ENCODE measurements at regions not wholly inside any gene's neighbourhood (a gene's known extent, or its start where the extent isn't known, plus 50 kb on each side); places are given as distances from the start of the nearest gene placed in this dataset.
"Not testable (repeated sequence)": the region's sequence is repeated elsewhere in the genome, so short reads cannot be mapped to it uniquely, and the experiment has no call there.

DNA sequence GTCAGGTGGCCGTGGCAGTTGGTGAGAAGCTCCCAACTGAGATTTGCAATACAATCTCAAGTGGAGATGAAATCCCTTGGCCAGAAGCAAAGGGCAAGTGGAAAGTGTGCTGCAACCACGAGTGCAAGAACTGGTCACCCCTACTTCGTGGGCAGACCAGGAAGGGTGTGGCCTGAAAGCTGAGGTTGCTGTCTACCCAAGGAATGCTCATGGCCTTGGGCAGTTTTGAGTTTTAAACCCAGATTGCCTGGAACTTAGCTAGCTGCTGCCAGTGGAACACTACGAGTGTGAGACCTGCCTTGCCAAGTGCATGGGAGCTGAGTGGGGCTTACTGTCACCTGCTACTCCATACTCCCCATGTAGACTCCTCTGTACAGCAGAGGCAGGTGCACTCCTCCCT lies 113.3 kb upstream of the FAT3 start:
- DNase-seq (ENCODE audit: low spot score): peak; percentile 3

DNA sequence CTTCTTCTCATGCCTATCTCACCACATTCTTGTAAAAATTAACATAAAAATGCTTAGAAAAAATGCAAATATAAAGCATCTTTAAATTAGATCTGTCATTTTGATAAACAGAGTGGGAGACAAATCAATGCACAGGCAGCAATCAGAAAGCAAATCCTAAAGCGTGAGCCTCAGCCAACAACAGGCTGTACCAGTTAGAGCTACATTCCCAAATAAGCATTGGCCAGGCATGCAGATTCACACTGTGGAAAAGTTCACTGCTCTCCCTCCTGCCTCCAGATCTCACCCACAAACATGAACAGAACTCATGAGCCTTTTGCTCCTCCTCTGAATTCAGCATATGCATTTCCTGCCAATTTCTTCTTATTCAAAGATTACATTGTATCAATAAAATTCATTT lies 115.2 kb upstream of the FAT3 start:
- no peak for DNase-seq (ENCODE audit: low spot score)

DNA sequence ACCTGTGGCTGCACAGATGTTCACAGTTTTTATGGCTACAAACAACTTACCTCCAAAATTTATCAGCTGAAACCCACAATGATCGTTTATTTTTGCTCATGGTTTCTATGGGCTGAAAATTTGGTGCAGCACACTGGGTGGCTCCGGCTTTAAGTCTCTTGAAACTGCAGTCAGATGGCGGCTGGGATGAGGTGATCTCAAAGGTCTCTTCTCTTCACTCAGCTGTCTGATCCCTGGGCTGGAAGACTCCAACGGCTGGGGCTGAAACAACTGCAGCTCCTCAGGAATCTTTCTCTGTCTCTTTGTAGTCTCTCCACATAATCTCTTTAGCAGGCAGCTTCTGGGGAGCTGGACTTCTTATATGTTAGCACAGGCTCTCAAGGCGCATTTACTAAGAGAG lies 117.3 kb upstream of the FAT3 start:
- no peak for DNase-seq (ENCODE audit: low spot score)

DNA sequence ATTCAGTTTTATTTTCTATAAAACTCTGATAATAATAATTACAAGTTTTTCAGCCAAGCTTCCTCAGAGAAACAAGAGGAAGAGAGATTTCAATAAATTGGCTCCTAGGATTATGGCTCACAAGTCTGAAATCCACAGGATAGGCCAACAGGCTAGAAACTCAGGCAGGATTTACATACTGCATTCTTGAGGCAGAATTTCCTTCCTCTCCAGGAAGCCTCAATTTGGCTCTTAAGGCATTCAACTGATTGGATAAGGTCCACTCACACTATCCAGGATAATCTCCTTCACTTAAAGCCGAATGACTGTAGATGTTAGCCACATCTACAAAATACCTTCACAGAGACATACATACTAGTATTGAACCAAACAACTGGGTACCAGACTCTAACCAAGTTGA lies 120.3 kb upstream of the FAT3 start:
- no peak for DNase-seq (ENCODE audit: low spot score)

DNA sequence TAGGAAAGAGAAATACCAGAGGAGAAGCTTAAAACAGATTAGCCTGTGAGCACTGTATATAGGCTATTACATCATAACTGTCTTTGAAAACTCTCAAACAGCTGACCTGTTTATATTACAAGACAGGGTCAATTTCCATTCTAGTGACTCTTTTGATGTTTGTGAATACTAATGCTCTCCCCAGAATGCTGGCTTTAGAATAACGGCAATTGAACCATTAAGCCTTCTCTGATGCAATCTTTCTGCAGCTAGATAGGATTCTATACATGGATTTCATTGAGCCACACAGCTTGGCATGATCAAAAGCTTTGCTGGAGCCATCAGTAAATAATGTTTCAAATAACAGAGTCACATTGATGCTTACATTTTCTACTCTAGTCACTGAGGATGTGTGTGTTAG lies 122.7 kb upstream of the FAT3 start:
- DNase-seq (ENCODE audit: low spot score): no peak

DNA sequence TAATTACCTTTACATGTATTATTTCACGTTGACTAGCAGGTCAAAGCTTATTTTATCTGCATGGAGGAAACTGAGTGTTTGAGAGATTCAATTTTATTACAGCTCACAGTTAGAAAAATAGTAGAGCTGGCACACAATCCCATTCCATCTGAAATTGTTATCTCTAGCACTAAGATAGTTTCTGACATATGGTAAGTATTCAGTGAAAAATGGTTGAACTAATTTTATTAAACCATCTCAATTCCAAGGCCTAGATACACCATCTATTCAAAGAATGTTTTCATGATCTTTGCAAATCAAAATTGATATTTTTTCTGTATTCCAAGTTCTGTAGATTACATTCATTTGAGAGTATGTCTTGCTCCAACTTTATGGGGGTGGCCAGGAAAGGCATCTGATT lies 125.4 kb upstream of the FAT3 start:
- no peak for DNase-seq (ENCODE audit: low spot score)

DNA sequence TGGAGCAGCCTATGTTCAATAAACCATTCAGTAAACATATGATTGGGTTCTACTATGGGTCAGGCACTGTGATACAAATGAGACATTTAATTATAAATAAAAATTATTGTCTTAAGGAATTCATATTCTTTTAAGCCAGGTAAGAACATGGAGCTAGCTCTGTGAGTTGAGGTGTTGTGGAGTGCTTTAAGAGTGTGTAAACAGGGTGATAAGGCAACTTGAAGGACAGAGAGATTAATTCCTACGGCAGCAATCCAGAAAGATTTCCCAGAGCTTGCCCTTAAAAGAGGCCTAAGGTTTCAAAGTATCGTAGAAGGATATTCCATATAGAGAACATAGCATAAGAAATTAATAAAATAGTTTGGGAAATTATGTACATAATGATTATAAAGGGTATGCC lies 126.4 kb upstream of the FAT3 start:
- DNase-seq (ENCODE audit: low spot score): no peak

DNA sequence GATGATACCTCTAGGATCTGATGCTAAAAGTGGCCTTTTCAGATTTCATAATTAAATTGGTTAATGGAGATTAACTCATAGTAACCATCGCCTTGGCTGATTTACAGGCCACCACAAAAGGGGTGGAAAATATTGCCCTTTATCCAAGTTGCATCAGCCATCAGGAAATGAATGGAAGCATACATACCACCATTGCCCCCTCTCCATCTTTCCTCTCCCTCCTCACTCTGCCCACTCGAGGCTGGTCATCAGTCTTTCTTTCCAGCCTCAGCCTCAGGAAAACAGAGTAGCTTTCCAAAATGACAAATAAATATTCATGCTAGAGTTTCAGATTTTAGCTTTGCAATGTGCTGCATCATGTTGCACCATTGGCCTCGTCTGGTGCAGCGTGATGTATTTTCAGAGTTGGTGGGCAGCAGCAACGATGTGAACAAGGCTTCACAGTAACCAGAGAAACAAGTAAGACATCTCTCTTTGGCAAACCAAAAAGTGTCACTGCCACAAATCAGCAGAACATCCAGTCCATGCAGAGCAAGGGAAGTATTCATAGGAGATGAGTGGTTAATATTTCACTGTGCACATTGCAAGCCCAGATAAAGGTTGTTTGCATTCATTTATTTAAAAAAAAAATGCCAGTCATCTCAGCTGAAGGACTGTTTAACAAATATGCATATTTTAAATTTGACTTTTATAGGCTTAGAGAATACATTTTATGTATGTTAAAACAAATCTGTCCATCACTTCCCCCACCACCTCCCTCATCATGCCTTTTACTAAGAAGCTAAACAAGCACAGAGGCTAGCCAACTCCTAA lies 136.7 kb upstream of the FAT3 start:
- no peak for DNase-seq (ENCODE audit: low spot score)

DNA sequence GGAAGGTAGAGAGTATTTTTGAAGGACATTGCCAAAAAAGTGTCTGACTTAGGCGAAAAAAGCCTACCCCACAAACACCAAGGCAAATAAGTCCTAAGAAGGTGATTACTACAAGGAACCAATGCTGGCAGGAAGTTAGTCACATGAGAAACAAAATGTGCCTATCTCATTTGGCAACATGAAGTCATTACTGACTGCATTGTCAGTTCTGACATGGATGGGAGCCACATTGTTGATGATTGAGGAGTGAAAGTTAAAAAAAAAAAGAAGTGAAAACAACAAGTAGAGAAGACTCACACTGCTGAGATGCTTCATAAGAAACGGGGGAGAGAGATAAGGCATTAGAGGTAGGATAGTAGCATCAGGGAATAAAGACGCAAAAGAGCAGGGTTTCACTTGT lies 141.5 kb upstream of the FAT3 start:
- peak; percentile 12 for DNase-seq (ENCODE audit: low spot score)

DNA sequence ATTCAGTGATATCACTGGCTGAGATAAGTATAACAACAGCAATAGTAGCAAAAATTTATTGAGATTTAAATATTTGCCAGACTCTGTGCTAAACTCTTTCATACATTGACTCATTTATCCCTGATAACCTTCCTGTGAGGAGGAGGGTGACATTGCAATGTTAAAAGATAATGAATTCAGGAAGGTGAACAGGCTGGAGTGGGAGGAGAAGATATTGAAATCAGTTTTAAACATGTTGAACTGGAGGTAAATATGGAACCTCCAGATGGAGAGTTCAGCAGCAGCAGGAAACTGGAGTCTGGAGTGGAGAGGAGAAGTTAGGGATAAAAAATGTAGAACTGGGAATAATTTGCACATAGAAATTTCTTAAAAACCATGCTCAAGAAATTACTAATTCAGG lies 142.0 kb upstream of the FAT3 start:
- DNase-seq (ENCODE audit: low spot score): no peak

DNA sequence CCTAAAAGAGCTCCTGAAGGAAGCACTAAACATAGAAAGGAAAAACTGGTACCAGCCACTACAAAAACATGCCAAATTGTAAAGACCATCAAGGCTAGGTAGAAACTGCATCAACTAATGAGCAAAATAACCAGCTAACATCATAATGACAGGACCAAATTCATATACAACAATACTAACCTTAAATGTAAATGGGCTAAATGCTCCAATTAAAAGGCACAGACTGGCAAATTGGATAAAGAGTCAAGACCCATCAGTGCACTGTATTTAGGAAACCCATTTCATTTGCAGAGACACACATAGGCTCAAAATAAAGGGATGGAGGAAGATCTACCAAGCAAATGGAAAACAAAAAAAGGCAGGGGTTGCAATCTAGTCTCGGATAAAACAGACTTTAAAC lies 150.1 kb upstream of the FAT3 start:
- DNase-seq (ENCODE audit: low spot score): not testable (repeated sequence)

DNA sequence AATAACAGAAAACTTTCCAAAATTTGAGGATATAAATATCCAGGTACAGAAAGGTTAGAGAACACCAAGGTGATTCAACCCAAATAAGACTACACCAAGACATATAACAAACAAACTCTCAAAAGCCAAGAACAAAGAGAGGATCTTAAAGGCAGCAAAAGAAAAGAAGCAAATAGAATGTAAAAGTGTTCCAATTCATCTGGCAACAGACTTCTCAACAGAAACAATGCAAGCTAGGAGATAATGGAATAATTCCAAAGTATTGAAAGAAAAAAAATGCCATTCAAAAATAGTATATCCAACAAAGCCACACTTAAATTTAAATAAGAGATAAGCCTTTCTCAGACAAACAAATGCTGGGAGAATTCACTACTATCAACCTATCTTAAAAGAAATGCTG lies 153.0 kb upstream of the FAT3 start:
- no peak for DNase-seq (ENCODE audit: low spot score)

DNA sequence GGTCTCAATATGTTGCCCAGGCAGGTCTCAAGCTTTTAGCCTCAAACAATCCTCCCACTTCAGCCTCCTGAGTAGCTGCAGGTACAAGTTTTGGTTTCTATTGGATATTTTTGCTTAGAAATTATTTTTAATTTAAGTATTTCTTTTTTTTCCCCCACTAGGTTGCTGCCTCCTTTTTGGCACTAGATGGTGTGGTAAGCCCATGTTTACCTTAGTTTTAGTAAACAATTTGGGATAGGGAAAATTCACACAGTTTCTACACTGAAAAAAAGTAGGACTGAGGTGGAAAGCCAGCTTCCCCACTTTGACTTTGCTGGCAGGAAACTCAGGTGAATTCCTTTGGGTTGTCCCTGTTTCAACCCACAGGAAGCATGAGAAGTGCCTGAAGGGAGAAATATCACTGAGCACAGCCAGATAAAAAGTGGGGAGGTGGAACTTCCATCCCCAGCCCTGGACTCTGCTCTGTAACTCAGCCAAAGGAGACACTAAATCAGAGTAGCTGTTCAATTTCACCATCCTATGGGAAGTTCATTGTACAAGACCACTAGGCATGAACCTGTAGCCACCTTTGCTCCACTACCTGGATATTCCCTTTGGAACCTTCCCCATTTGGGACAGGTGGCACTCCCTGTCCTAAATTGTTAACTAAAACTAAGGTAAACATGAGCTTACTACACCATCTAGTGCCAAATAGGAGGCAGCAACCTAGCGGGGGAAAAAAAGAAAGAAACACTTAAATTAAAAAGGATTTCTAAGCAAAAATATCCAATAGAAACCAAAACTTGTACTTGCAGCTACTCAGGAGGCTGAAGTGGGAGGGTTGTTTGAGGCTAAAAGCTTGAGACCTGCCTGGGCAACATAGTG lies 154.4 kb upstream of the FAT3 start:
- no peak for DNase-seq (ENCODE audit: low spot score)

DNA sequence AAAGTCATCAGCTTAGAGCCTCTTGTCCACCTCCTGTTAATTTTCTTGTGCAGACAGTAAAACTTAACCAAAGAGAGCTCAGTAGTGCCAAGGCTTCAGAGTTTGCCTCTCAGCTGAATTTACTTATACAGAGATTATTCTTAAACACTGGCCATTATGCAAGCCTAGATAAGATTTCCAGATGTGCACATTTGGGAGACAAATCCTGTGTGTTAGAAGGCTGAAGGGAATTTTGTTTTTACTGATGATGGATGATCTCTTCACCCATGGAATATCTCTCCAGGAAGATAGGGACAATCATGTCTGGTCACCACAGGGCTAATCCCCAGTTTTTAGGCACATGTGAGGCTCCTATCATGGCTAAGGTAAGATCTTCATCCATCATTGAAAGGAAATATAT lies 157.6 kb upstream of the FAT3 start:
- DNase-seq (ENCODE audit: low spot score): no peak

DNA sequence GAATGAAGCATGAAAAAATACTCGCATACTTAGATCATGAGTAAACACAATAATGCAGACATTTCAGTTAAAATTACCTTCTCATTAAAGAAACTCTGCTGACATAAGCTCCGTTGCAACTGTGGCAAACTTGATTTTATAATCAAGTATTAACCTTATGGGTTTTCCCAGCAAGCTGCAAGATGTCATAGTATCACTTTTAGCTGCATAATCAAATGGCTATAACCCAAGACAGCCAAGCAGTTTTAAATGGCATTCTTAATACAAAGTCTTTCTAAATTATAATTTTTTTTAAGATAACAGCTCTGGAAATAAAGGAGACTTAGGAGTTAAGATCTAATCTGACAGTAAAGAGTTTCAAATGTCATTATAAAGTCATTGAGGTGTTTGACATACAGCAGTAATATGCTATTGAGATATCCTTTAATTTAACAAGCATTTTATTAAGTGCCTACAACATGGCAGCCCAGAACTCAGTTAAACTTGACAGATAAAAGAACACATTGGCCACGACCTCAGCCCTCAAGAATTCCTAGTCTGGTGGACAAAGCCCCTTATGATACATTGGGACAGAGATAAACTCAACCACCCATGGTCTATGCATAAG lies 163.1 kb upstream of the FAT3 start:
- no peak for DNase-seq (ENCODE audit: low spot score)

DNA sequence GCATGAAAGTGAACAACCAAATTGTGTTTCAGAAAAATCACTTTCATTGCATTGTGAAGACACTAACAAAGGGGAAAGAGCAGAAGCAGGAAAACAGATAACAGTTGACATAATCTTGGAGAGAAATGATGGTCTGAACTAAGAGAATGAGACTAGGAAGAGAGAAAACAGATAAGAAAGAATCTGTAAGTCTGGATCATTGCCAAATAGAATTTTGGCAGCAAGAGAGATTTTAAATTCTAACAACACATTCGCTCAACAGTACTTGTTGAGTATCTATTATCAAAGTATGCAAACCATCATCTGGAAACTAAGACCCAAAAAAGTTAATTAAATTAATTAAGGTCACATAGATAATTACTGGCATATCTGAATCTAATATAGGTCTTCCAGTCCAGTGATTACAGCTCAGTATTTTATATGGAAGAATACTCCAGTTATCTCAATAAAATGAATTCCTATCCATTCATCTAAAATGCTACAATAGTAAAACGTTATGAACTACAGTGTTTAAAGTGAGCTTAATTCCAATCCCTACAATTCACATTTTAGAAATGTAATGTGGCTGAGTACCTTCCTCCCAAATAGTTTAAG lies 166.7 kb upstream of the FAT3 start:
- DNase-seq (ENCODE audit: low spot score): no peak

DNA sequence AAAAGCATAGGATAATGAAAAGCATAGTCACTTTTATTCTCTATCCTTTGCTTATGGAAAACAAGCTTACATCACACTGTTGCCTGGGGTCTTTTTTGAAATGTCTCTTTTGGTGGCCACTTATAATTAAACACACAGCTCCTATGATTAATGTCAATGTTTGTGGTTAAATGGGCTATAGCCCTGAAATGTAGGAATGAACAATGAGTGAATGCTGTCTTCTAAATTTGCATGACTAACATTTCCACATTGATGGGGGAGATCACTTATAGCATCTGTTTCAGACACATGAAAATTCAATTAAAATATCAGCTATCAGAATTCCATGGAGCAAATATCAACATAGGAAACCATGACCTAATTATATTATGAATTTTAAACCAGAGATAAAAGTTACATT lies 171.4 kb upstream of the FAT3 start:
- DNase-seq (ENCODE audit: low spot score): peak; percentile 20

DNA sequence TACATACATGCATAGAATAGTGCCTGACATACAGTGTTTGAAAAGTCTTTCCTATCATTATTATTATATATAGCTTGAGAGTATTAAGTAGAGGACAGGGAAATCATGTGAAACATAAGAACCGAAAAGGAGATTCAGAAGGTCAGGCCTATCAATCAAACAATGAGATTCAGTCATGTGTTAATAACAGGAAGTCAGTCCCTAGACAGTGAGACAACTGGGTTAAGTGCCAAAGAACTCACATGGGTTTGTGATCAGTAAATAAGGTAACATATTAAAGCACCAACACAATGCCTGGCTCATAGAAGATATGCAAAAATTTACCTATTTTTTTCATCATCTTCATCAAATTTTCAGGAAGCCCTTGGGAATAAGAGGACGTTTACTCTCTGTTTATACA lies 174.3 kb upstream of the FAT3 start:
- DNase-seq (ENCODE audit: low spot score): peak; percentile 81

DNA sequence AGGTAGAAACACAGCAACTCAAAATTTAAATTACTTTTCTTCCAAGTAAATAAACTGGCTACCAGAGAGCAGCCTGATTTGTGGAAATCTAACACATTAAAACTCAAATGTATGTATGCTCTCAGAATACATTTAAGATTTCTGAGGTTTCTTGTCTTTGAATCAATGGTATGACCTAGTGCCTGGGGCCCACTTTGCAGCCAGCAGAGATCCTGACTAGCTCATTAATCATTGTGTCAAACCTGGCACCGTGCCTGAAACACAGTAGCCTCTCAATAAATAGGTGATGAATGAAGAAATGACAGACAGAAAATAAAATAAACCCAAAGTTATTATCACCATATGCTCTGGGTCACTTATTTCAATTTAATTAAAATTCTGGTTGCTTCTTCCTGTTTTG lies 176.2 kb upstream of the FAT3 start:
- DNase-seq (ENCODE audit: low spot score): peak; percentile 84

DNA sequence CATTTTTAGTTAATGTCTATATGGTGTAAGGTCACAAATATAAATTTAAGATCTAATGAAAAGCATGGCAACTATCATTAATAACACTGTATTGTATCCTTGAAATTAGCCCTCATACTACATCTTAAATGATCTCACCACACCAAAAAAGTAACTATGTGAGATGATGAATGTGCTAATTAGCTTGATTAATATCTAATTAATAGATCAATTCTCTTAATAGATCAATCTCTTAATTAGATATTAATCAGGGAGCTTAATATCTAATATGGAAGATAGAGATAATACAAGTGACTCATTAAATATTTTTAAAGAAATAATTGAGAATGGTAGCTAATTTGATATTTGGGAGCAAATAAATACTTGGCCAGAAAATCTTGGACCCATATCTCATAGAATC lies 178.5 kb upstream of the FAT3 start:
- DNase-seq (ENCODE audit: low spot score): no peak

DNA sequence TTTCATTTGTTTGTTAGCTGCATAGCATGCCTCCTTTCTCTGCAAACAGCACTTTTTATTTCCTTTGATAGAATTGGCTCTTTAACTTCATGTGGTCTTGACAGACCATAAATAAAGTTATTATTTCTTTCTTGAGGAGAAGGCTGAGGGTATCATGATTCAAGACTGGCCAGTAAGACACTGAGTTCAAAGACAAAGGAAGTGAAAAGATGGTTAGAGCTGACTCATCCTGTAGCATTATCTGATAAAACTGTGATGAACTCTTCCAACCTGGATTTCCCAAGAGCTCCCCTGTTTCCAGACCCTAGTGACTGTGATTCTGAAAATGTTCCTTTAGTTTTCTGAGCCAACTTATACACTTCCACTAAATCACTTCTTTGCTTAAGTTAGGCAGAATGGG lies 179.3 kb upstream of the FAT3 start:
- DNase-seq (ENCODE audit: low spot score): peak; percentile 13

DNA sequence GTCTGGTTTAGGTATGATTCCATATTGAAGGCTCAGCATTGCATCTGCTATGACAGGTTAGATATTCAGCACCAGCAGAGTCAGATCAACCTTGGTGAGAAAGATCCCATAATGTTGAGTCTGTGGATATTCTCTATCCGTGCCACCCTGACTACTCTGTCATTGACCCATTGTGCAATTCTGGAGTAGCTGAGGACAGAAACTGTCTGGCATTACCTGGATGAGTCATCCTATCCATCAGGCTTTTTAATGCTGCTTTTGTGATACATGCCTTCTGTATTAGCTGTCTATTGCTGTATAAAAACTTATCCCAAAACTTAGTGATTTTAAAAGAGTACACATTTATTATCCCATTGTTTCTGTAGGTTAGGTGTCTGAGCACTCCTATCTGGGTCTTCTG lies 189.1 kb upstream of the FAT3 start:
- DNase-seq (ENCODE audit: low spot score): peak; percentile 71

DNA sequence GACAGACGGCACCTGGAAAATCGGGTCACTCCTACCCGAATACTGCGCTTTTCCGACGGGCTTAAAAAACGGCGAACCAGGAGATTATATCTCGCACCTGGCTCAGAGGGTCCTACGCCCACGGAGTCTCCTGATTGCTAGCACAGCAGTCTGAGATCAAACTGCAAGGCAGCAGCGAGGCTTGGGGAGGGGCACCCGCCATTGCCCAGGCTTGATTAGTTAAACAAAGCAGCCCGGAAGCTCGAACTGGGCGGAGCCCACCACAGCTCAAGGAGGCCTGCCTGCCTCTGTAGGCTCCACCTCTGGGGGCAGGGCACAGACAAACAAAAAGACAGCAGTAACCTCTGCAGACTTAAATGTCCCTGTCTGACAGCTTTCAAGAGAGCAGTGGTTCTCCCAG lies 197.5 kb upstream of the FAT3 start:
- DNase-seq (ENCODE audit: low spot score): not testable (repeated sequence)
